ENCODE measurements at regions not wholly inside any gene's neighbourhood (a gene's known extent, or its start where the extent isn't known, plus 50 kb on each side); places are given as distances from the start of the nearest gene placed in this dataset.

DNA sequence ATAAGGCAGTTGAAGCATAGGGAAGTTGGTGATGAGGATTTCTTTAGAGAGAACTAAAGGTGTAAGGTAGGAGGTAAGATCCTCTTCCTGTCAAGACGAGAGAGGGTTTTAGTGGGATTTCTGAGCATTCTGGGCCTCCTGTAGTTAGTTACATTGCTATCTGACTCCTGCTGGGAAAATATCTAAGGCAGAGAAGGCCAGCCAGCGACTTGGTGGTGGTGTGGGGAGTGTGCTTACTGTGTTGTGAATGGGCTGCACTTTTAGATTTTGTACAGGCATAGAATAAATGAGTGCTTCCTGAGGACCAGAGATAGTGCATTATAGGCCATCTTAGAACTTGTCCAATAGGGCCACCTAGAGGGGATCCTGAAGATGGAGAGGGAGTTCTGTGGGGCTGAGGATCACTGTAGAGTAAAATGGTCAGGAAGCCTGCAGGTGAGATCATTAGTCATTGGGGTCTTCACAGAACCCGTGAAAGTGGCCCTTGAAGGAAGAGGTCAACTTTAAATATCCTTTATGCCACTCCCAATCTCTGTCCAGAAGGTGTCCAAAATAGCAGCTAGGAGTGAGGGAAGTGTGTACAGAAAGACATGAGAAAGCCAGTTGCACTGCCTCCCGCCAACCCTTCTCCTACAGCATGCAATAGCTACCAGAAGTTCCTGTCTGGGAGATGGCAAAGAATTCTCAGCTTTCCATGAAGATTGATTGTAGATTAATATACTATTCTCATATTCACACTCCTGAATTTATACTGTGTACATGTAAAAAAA, 266.6 kb downstream of the POLR1F start:
- peak; percentile 48 for DNase-seq (ENCODE audit: low read depth)

GRCh38 chr7:19439517-19439916, 269.3 kb downstream of the POLR1F start:
- DNase-seq (ENCODE audit: low read depth), result no peak

DNA sequence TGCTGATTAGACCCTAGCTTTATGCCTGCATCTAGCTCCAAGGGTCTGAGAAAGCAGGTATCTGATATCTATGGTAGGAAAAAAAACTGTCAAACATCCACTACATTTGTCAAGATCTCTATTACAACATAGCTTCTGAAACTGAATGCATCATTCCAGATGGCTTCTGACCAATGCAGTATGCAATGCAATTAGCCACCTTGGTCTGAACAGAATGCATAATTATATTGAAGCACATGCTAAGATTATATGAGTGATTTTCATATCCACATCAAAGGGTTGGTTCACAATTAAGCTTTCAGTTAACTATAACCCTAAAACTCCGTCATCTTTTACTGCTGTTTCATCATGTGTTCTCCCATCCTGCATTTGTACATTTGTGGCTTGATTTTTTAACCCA, 271.4 kb downstream of the POLR1F start:
- no peak for DNase-seq (ENCODE audit: low read depth)

DNA sequence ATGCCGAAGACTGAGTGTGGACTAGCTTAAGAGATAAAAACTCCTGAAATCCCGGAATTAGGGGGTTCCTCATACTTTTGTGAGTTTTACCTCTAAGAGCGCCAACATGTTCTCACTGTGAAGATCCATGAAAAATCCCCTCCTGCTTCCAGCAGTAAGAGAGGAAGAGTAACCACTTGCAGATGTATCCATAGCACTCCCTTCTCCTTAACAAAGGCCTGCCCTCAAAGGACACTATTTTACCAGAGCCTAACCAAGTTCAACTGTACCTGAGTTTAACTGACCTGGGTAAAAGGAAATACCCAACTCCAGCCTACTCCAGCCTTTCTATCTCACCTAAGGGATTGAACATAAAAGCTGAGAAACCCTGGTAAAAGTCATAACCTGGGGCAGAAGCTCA, 280.9 kb downstream of the POLR1F start:
- DNase-seq (ENCODE audit: low read depth), result no peak

GRCh38 chr7:19421861-19422260, 276.6 kb upstream of the FERD3L start:
- DNase-seq (ENCODE audit: low read depth), result no peak

DNA sequence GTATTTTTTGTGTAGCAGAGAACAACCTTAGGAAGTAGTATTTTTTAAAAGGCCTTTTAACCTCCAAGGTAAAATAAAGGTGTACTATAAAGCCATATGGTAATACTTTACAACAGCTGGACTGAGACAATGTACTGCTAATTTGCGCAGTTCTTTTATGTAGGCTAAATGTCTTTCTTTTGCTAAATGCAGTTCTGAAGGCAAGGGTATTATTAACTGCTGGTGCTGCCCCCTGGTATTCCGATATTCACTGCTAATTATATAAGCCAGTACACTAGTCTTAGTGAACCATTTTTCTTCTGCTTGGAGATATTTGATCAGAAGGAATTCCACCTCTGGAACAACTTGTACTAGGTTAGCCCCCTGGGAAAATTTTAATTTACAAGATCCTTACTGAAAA, 272.0 kb upstream of the FERD3L start:
- DNase-seq (ENCODE audit: low read depth), result no peak

GRCh38 chr7:19415123-19415522, 269.9 kb upstream of the FERD3L start:
- no peak for DNase-seq (ENCODE audit: low read depth)

- no peak for DNase-seq (ENCODE audit: low read depth)
Observed at GRCh38 chr7:19413443-19413965, 268.3 kb upstream of the FERD3L start.

GRCh38 chr7:19410691-19411090, 265.5 kb upstream of the FERD3L start:
- DNase-seq (ENCODE audit: low read depth), result no peak

- DNase-seq (ENCODE audit: low read depth), result no peak
Observed at GRCh38 chr7:19410106-19410505, 264.9 kb upstream of the FERD3L start.

GRCh38 chr7:19408706-19409220, 263.5 kb upstream of the FERD3L start:
- DNase-seq (ENCODE audit: low read depth), result no peak

DNA sequence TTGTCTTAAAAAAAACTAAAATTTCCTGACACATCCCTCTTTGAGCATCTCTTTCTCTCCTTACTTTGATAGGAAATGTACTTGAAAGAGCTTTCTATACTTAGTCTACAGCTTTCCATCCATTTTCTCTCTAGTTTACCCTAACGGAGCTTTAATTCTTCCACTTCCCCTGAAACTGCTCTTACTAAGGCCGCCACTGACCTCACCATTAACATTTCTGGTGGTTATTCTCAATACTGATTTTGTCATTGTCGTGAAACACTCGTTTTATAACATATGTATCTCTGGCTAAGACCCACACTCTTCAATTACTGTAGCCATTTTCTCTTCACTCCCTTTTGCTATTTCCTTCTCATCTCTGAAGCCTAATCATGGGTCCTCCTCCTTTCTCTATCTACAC, 262.0 kb upstream of the FERD3L start:
- DNase-seq (ENCODE audit: low read depth), result no peak

DNA sequence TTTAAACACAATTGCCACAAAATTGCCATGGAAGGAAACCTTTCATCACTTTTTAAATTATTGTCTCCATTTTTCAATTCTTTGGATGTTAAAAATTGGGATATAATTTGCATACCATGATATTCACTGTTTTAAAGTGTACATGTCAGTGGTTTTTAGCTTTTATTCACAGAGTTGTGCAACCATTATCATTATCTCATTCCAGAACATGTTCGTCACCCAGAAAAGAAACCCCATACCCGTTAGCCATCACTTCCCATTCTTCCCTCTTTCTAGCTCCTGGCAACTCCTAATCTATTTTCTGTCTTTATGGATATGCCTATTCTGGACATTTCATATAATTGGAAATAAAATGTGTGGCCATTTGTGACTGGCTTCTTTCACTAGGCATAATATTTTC, 260.3 kb upstream of the FERD3L start:
- DNase-seq (ENCODE audit: low read depth), result peak; percentile 60

DNA sequence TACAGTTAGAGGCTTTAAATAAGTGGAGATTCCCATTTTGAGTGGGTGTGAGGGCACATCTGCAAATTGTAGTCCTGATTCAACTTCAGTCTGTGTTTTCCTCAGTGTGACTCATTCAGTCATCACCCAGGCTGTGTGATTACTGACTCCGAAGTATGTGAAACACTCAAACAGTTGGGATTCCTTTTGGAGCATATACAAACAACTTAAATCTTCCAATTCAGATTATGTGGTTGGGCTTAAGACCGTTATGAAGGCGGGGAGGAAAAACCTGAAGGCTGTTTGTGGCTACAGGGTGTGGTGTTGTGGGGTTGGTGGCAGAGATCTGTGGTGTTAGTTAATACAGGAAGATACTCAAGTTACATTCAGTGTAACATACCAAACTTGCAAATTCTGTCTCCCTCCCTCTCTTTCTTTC, 259.7 kb upstream of the FERD3L start:
- peak; percentile 95 for DNase-seq (ENCODE audit: low read depth)

GRCh38 chr7:19403691-19404090, 258.5 kb upstream of the FERD3L start:
- no peak for DNase-seq (ENCODE audit: low read depth)

DNA sequence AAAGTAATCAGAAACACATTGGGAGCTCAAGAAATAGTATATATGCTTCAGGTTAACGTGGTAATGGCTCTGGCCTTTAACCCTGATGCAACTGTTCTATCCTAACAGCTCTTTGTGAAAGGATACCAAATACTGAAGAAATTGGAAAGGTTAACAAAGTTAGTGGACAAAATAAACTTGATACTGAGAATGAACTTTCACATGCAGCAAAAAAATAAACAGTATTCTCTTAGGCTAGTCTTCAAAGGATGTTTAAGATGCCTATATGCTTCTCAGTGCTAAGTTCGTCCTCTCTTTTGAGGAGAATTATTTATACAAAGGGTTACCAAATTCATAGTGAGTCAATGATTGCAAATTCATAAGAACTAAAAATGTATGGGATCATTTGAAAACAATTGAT, 256.2 kb upstream of the FERD3L start:
- DNase-seq (ENCODE audit: low read depth), result no peak

DNA sequence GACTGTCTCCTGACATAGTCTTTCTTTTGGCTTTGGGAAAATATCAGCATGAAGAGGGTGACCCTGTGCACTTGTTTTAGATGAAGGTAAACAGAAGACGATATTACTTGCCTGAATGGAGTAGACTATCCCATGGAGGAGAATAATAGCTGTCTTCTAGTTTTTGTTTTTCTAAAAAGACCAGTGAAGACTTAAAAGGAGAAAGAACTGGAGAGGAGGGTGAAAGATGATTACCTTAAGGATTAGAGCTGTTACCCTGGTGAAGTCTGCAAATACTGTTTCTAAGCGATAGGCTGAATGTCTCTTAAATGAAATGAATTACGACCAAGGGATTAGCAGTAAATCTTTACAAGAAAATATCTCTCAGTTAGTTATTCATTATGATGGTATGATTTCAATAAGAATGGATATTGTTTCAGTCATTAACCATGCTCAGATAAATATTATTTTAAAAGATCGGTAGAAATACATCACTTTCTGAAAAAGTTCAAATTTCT, 255.6 kb upstream of the FERD3L start:
- no peak for DNase-seq (ENCODE audit: low read depth)

DNA sequence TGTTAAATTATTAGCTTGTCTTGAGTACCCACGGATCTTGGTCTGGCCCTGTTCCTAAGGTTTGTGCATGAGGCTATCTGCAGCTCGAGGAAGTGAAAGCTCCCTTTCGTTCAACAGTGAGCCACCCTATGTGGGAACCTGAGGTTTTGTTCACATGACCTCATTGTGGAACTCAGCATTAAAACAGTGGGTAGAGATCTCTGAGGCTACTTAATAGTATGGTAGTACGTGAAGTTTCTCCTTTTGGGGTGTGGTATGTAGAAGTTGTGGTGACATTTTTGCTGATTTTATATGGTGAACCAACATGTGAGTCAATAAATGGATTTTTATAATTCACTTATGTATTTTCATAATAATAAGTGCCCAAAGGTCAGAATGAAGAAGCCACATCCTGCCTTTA, 252.7 kb upstream of the FERD3L start:
- peak; percentile 78 for DNase-seq (ENCODE audit: low read depth)

- peak; percentile 69 for DNase-seq (ENCODE audit: low read depth)
Observed at GRCh38 chr7:19392246-19392645, 247.0 kb upstream of the FERD3L start.

DNA sequence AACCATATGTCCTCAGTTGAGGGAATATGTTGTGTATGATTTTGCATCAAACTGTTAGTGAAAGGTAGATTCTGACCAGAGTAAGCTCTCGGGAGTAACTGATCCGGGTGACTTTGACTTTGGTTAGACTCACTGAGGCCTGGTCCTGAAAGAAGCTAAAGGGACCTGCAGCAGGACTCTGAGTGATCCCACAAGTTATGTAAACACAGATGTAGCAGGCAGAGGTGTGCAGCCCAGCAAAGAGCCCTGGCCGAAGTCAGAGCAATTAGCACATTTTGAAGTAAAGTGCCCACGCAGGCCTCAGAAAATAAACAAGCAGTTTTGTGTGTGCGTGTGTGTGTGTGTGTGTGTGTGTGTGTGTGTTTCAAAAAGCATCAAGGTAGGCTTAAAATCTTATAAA, 245.6 kb upstream of the FERD3L start:
- no peak for DNase-seq (ENCODE audit: low read depth)

GRCh38 chr7:19381321-19381720, 236.1 kb upstream of the FERD3L start:
- DNase-seq (ENCODE audit: low read depth), result no peak

DNA sequence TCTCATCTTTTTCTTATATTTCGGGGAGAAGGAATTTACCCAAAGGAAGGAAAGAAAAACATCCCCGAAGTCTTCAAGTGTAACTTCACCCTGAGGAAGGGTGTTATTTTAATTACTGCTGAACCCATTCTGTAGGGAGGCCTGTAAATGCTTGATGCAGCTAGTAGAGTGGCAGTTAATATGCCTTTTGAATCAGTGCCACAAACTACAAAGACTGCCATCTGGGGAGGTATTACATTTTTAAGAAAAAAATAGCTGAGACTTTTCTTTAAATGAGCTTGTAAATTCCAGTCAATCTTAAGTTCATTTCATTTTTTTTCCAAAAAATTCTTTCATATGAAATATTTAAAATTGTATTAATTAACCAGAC, 233.1 kb upstream of the FERD3L start:
- no peak for DNase-seq (ENCODE audit: low read depth)

GRCh38 chr7:19377611-19378344, 232.6 kb upstream of the FERD3L start:
- peak; percentile 62 for DNase-seq (ENCODE audit: low read depth)

Measured in HS-27A (cell line).